EH (cell line): ENCODE measurements at regions not wholly inside any gene's neighbourhood (a gene's known extent, or its start where the extent isn't known, plus 50 kb on each side); places are given as distances from the start of the nearest gene placed in this dataset.
"Not testable (repeated sequence)": the region's sequence is repeated elsewhere in the genome, so short reads cannot be mapped to it uniquely, and the experiment has no call there.

Source experiments
- DNase-seq: peaks from one replicate; pipeline ENCODE4 v3.0.0-alpha.2; 2015; ENCODE audit warnings: low read depth

GRCh38 chr1:30249446-30250337, 473.7 kb downstream of the MATN1 start:
- DNase-seq = no peak

GRCh38 chr1:30248774-30249173, 474.6 kb downstream of the MATN1 start:
- DNase-seq = no peak

GRCh38 chr1:30248373-30248772, 475.0 kb downstream of the MATN1 start:
- no peak for DNase-seq

GRCh38 chr1:30244801-30245200, 478.6 kb downstream of the MATN1 start:
- DNase-seq = no peak

GRCh38 chr1:30242722-30243457, 480.5 kb downstream of the MATN1 start:
- no peak for DNase-seq

- no peak for DNase-seq
Measured at GRCh38 chr1:30242168-30242567, 481.2 kb downstream of the MATN1 start.

GRCh38 chr1:30241681-30242080, 481.7 kb downstream of the MATN1 start:
- DNase-seq = no peak

GRCh38 chr1:30234091-30234490, 489.3 kb downstream of the MATN1 start:
- no peak for DNase-seq

GRCh38 chr1:30232288-30232899, 491.0 kb downstream of the MATN1 start:
- no peak for DNase-seq

GRCh38 chr1:30229960-30230359, 493.4 kb downstream of the MATN1 start:
- DNase-seq = no peak

- no peak for DNase-seq
Measured at GRCh38 chr1:30229557-30229956, 493.8 kb downstream of the MATN1 start.

GRCh38 chr1:30226648-30227047, 496.7 kb downstream of the MATN1 start:
- DNase-seq = no peak

- DNase-seq = no peak
Measured at GRCh38 chr1:30225357-30225756, 498.0 kb downstream of the MATN1 start.

- no peak for DNase-seq
Measured at GRCh38 chr1:30219675-30220074, 503.7 kb downstream of the MATN1 start.

- no peak for DNase-seq
Measured at GRCh38 chr1:30218438-30218837, 504.9 kb downstream of the MATN1 start.

- DNase-seq = no peak
Measured at GRCh38 chr1:30216602-30217001, 506.8 kb downstream of the MATN1 start.

GRCh38 chr1:30213936-30214335, 509.4 kb downstream of the MATN1 start:
- DNase-seq = no peak

GRCh38 chr1:30207962-30208361, 515.4 kb downstream of the MATN1 start:
- not testable (repeated sequence) for DNase-seq

- not testable (repeated sequence) for DNase-seq
Measured at GRCh38 chr1:30206631-30207030, 516.8 kb downstream of the MATN1 start.

- DNase-seq = not testable (repeated sequence)
Measured at GRCh38 chr1:30204916-30205315, 518.5 kb downstream of the MATN1 start.

GRCh38 chr1:30201015-30201414, 522.4 kb downstream of the MATN1 start:
- DNase-seq = no peak

- DNase-seq = no peak
Measured at GRCh38 chr1:30200161-30200560, 523.2 kb downstream of the MATN1 start.

- DNase-seq = no peak
Measured at GRCh38 chr1:30199563-30199962, 523.8 kb downstream of the MATN1 start.
